Liver (tissue), 8 donors: ENCODE measurements at regions not wholly inside any gene's neighbourhood (a gene's known extent, or its start where the extent isn't known, plus 50 kb on each side); places are given as distances from the start of the nearest gene placed in this dataset.

Experiments used
- DNase-seq: peaks from one replicate; pipeline ENCODE4 v3.0.0-alpha.2; 2017; ENCODE audit warnings: low spot score
- H3K27ac ChIP-seq, 2 donors: one replicate each; pipeline ENCODE4 v1.7.0; 2013; ENCODE audit warnings: inconsistent platforms in 2 of 2, low read length in 2 of 2, control low read depth in 1 of 2, low read depth in 1 of 2, mild to moderate bottlenecking in 1 of 2
- H3K27me3 ChIP-seq, 4 donors: one replicate each; pipeline versions ENCODE4 v1.6.1 to v1.7.0; 2013; ENCODE audit warnings: low read length in 3 of 4, inconsistent platforms in 1 of 4, mild to moderate bottlenecking in 1 of 4, moderate library complexity in 1 of 4; ENCODE audit not compliant: control insufficient read depth in 4 of 4, insufficient read depth in 4 of 4
- H3K36me3 ChIP-seq, 4 donors: one replicate each; pipeline versions ENCODE4 v1.6.1 to v1.7.0; 2013; ENCODE audit warnings: low read length in 3 of 4, mild to moderate bottlenecking in 3 of 4, low read depth in 1 of 4, moderate library complexity in 1 of 4; ENCODE audit not compliant: control insufficient read depth in 4 of 4, insufficient read depth in 3 of 4
- H3K4me1 ChIP-seq, 4 donors: one replicate each; pipeline versions ENCODE4 v1.6.1 to v1.7.0; 2013; ENCODE audit warnings: low read length in 3 of 4, mild to moderate bottlenecking in 3 of 4, moderate library complexity in 1 of 4; ENCODE audit not compliant: control insufficient read depth in 4 of 4, insufficient read depth in 4 of 4
- H3K4me3 ChIP-seq, 3 donors: one replicate each; pipeline versions ENCODE4 v1.6.1 to v1.7.0; 2013; ENCODE audit warnings: low read length in 3 of 3, control low read depth in 1 of 3, low read depth in 1 of 3, mild to moderate bottlenecking in 1 of 3
- H3K9ac ChIP-seq, 2 donors: one replicate each; pipeline ENCODE4 v1.7.0; 2013; ENCODE audit warnings: low read length in 2 of 2, mild to moderate bottlenecking in 2 of 2, moderate library complexity in 2 of 2, control low read depth in 1 of 2, low read depth in 1 of 2
- H3K9me3 ChIP-seq, 4 donors: one replicate each; pipeline versions ENCODE4 v1.6.1 to v1.7.0; 2013; ENCODE audit warnings: low read length in 3 of 4; ENCODE audit not compliant: control insufficient read depth in 4 of 4
- EGR1 ChIP-seq, 2 donors: IDR thresholded peaks; 2 replicates each; pipeline ENCODE4 v1.6.1; 2016 to 2018; ENCODE audit warnings: antibody characterized with exemption in 2 of 2, low read depth in 2 of 2
- FOXA1 ChIP-seq: IDR thresholded peaks from 2 replicates; pipeline ENCODE4 v1.6.1; 2016; ENCODE audit warnings: antibody characterized with exemption
- FOXA2 ChIP-seq: IDR thresholded peaks from 2 replicates; pipeline ENCODE4 v1.6.1; 2016; ENCODE audit warnings: antibody characterized with exemption
- GABPA ChIP-seq, 2 donors: IDR thresholded peaks in 1 of 2; conservative IDR thresholded peaks in 1 of 2; 2 replicates each; pipeline ENCODE4 v1.6.1; 2016; ENCODE audit warnings: antibody characterized with exemption in 2 of 2, mild to moderate bottlenecking in 1 of 2, moderate library complexity in 1 of 2
- HNF4A ChIP-seq, 2 donors: conservative IDR thresholded peaks; 2 replicates each; pipeline ENCODE4 v1.6.1; 2016; ENCODE audit warnings: antibody characterized with exemption in 2 of 2, mild to moderate bottlenecking in 2 of 2
- HNF4G ChIP-seq: IDR thresholded peaks from 2 replicates; pipeline ENCODE4 v1.6.1; 2016; ENCODE audit warnings: antibody characterized with exemption
- JUND ChIP-seq, 2 donors: IDR thresholded peaks; 2 replicates each; pipeline ENCODE4 v1.6.1; 2016; ENCODE audit warnings: antibody characterized with exemption in 2 of 2
- NR2F2 ChIP-seq: IDR thresholded peaks from 2 replicates; pipeline ENCODE4 v1.6.1; 2016; ENCODE audit warnings: antibody characterized with exemption
- RAD21 ChIP-seq, 2 donors: IDR thresholded peaks; 2 replicates each; pipeline ENCODE4 v1.6.1; 2016; ENCODE audit warnings: antibody characterized with exemption in 2 of 2, mild to moderate bottlenecking in 2 of 2
- RXRA ChIP-seq, 2 donors: IDR thresholded peaks; 2 replicates each; pipeline ENCODE4 v1.6.1; 2017 to 2018; ENCODE audit warnings: antibody characterized with exemption in 2 of 2, mild to moderate bottlenecking in 1 of 2
- SP1 ChIP-seq: IDR thresholded peaks from 2 replicates; pipeline ENCODE4 v1.6.1; 2018; ENCODE audit warnings: antibody characterized with exemption, mild to moderate bottlenecking
- TAF1 ChIP-seq: conservative IDR thresholded peaks from 2 replicates; pipeline ENCODE4 v1.6.1; 2016; ENCODE audit warnings: antibody characterized with exemption, mild to moderate bottlenecking
- YY1 ChIP-seq: IDR thresholded peaks from 2 replicates; pipeline ENCODE4 v1.6.1; 2016; ENCODE audit warnings: antibody characterized with exemption, mild to moderate bottlenecking
- WGBS: extraction: QIAGEN DNeasy Blood & Tissue Kit; methylation state at CpG from one replicate; pipeline ENCODE4 v1.1.7; 2013; 5-methylcytosine and 5-hydroxymethylcytosine counted together
- TF ChIP-seq, protein P1 (sequence below): IDR thresholded peaks from 2 replicates; pipeline ENCODE4 v1.6.1; 2016; ENCODE audit warnings: antibody characterized with exemption
- TF ChIP-seq, protein P2 (sequence below): IDR thresholded peaks from 2 replicates; pipeline ENCODE4 v1.6.1; 2016; ENCODE audit warnings: antibody characterized with exemption, mild to moderate bottlenecking
- TF ChIP-seq, protein P3 (sequence below): fragments of 150-350 bp; IDR thresholded peaks from 2 replicates; pipeline ENCODE4 v1.5.1; 2017; ENCODE audit warnings: improper control_type of control experiment, low read depth, low read length; ENCODE audit not compliant: missing input control
- TF ChIP-seq, protein P4 (sequence below): IDR thresholded peaks from 2 replicates; pipeline ENCODE4 v1.6.1; 2016; ENCODE audit warnings: antibody characterized with exemption
- TF ChIP-seq, protein P5 (sequence below): IDR thresholded peaks from 2 replicates; pipeline ENCODE4 v1.6.1; 2016; ENCODE audit warnings: antibody characterized with exemption
- donor health status: healthy.
- donor health status: healthy.
- donor health status: healthy.
- donor health status: healthy.
- donor health status: healthy.

DNA sequence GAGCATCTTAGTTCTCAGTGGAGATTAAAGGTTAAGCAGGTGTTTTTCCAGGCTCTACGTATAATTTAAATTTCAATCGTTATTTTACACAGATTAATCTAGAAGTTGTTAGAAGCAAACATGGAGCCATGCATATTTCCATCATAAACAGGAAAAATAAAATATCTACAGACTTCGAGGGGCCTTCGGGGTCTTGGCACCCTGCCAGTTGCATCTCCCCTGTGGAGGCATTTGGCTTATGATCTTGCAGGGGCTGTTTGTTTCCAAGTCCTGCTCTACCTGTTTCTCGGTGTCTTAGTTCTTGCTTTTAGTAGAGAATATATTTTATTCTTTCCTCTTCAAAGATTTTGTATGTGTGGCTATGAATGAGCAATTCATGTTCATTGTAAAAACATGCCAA lies 67.2 kb upstream of the FAM136A start:
- TF ChIP-seq YY1 (no peak), RXRA (IDR thresholded peaks at IDR 0.05) (no peak), GABPA (IDR thresholded peaks at IDR 0.05 in 1 of 2, conservative IDR thresholded peaks at IDR 0.05 in 1 of 2) (no peak), FOXA1 (no peak), TAF1 (no peak), NR2F2 (no peak), RAD21 (IDR thresholded peaks at IDR 0.05) (no peak), EGR1 (IDR thresholded peaks at IDR 0.05; ENCODE audit: low read depth in 2 of 2) (no peak), HNF4G (no peak), JUND (IDR thresholded peaks at IDR 0.05) (no peak), FOXA2 (no peak), HNF4A (conservative IDR thresholded peaks at IDR 0.05) (no peak), SP1 (no peak)
- TF ChIP-seq, protein P1, sequence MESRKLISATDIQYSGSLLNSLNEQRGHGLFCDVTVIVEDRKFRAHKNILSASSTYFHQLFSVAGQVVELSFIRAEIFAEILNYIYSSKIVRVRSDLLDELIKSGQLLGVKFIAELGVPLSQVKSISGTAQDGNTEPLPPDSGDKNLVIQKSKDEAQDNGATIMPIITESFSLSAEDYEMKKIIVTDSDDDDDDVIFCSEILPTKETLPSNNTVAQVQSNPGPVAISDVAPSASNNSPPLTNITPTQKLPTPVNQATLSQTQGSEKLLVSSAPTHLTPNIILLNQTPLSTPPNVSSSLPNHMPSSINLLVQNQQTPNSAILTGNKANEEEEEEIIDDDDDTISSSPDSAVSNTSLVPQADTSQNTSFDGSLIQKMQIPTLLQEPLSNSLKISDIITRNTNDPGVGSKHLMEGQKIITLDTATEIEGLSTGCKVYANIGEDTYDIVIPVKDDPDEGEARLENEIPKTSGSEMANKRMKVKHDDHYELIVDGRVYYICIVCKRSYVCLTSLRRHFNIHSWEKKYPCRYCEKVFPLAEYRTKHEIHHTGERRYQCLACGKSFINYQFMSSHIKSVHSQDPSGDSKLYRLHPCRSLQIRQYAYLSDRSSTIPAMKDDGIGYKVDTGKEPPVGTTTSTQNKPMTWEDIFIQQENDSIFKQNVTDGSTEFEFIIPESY: no peak
- TF ChIP-seq, protein P2, sequence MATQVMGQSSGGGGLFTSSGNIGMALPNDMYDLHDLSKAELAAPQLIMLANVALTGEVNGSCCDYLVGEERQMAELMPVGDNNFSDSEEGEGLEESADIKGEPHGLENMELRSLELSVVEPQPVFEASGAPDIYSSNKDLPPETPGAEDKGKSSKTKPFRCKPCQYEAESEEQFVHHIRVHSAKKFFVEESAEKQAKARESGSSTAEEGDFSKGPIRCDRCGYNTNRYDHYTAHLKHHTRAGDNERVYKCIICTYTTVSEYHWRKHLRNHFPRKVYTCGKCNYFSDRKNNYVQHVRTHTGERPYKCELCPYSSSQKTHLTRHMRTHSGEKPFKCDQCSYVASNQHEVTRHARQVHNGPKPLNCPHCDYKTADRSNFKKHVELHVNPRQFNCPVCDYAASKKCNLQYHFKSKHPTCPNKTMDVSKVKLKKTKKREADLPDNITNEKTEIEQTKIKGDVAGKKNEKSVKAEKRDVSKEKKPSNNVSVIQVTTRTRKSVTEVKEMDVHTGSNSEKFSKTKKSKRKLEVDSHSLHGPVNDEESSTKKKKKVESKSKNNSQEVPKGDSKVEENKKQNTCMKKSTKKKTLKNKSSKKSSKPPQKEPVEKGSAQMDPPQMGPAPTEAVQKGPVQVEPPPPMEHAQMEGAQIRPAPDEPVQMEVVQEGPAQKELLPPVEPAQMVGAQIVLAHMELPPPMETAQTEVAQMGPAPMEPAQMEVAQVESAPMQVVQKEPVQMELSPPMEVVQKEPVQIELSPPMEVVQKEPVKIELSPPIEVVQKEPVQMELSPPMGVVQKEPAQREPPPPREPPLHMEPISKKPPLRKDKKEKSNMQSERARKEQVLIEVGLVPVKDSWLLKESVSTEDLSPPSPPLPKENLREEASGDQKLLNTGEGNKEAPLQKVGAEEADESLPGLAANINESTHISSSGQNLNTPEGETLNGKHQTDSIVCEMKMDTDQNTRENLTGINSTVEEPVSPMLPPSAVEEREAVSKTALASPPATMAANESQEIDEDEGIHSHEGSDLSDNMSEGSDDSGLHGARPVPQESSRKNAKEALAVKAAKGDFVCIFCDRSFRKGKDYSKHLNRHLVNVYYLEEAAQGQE: no peak
- TF ChIP-seq, protein P3, sequence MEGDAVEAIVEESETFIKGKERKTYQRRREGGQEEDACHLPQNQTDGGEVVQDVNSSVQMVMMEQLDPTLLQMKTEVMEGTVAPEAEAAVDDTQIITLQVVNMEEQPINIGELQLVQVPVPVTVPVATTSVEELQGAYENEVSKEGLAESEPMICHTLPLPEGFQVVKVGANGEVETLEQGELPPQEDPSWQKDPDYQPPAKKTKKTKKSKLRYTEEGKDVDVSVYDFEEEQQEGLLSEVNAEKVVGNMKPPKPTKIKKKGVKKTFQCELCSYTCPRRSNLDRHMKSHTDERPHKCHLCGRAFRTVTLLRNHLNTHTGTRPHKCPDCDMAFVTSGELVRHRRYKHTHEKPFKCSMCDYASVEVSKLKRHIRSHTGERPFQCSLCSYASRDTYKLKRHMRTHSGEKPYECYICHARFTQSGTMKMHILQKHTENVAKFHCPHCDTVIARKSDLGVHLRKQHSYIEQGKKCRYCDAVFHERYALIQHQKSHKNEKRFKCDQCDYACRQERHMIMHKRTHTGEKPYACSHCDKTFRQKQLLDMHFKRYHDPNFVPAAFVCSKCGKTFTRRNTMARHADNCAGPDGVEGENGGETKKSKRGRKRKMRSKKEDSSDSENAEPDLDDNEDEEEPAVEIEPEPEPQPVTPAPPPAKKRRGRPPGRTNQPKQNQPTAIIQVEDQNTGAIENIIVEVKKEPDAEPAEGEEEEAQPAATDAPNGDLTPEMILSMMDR: no peak
- TF ChIP-seq, protein P4, sequence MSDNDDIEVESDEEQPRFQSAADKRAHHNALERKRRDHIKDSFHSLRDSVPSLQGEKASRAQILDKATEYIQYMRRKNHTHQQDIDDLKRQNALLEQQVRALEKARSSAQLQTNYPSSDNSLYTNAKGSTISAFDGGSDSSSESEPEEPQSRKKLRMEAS: no peak
- TF ChIP-seq, protein P5, sequence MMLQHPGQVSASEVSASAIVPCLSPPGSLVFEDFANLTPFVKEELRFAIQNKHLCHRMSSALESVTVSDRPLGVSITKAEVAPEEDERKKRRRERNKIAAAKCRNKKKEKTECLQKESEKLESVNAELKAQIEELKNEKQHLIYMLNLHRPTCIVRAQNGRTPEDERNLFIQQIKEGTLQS: no peak
- 62% methylated on average over 5 of the region's 5 CpGs for WGBS
- H3K27ac ChIP-seq: no peak overlapping the region
- H3K36me3 ChIP-seq: no peaks in the 10 kb centered on the region
- H3K4me3 ChIP-seq: no peak overlapping the region
- DNase-seq: no peak
- H3K9ac ChIP-seq: no peak overlapping the region
- H3K4me1 ChIP-seq: no peaks in the 10 kb centered on the region
- no peaks in the 10 kb centered on the region for H3K9me3 ChIP-seq
- H3K27me3 ChIP-seq: no peaks in the 10 kb centered on the region

DNA sequence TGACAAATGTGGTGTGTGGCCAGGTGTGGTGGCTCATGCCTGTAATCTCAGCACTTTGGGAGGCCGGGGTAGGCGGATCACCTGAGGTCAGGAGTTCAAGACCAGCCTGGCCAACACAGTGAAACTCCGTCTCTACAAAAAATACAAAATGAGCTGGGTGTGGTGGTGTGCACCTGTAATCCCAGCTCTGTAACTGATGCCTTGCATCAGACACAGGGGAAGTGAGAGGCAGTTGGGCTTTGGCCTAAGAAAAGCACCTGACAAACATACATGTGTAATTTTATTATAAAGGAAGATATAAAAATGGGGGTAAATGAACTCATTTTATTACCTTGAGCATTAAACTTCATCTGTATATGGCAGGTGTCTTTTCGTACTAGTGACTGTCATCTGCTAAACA lies 66.7 kb upstream of the FAM136A start:
- no peak for DNase-seq
- WGBS: 73% methylated on average over 4 of the region's 4 CpGs
- Histone ChIP-seq H3K4me1 (no peaks in the 10 kb centered on the region), H3K9me3 (no peaks in the 10 kb centered on the region), H3K36me3 (no peaks in the 10 kb centered on the region), H3K9ac (no peak overlapping the region), H3K27ac (no peak overlapping the region), H3K4me3 (no peak overlapping the region), H3K27me3 (no peaks in the 10 kb centered on the region)
- TF ChIP-seq, protein P4: no peak
- TF ChIP-seq SP1: no peak
- TF ChIP-seq FOXA2: no peak
- no peak for TF ChIP-seq TAF1
- TF ChIP-seq RXRA (IDR thresholded peaks at IDR 0.05): no peak
- no peak for TF ChIP-seq HNF4G
- TF ChIP-seq HNF4A (conservative IDR thresholded peaks at IDR 0.05): no peak
